NCI-H128 (cell line): ENCODE measurements at regions not wholly inside any gene's neighbourhood (a gene's known extent, or its start where the extent isn't known, plus 50 kb on each side); places are given as distances from the start of the nearest gene placed in this dataset.

Experiments used
- DNase-seq: peaks from one replicate; lab custom pipeline; 2025; ENCODE audit not compliant: unreplicated experiment; lab: John Stamatoyannopoulos, UW

- no peak for DNase-seq
Observed at GRCh38 chr15:37777006-37777405, 157.4 kb upstream of the TMCO5A start.

DNA sequence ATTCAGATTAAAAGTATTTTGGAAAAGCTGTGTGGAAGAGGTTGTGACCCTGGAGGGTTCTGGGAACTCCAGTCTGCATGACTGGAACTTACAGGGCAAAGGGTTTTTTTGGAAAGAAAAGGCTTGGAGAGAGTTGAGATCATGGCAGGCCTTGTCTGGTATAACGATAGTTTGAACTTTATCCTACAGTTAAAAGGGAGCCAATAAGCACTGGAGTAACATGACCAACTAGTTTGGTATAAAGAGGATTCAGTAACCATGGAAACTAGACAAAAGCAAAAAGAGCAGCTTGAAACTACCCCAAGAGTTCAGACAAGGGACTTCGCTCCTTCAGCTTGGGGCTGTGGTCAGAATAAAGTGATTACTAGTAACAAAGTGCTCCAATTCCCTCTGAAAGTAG lies 151.2 kb upstream of the TMCO5A start:
- no peak for DNase-seq

GRCh38 chr15:37788330-37788729 lies 146.1 kb upstream of the TMCO5A start:
- DNase-seq, result no peak

GRCh38 chr15:37788767-37789396 lies 145.6 kb upstream of the TMCO5A start:
- no peak for DNase-seq

DNA sequence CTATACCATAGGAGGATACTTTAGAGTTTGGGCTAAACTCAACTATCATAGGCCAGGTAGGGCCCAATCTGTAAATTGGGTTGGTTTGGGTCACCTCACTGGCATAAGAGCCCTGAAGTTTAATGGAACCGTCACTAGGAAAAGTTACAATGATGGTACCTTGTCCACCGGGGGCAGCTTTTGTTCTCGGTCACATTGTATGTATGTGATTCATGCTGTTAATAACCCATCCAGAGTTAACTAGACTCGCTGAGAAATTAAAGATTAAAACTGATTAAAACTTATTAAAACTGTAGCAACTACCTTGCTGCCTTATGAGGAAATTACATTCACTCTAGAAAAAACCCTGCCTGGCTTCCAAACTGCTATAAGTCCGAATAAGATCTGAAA lies 145.0 kb upstream of the TMCO5A start:
- no peak for DNase-seq

- DNase-seq, result no peak
Observed at GRCh38 chr15:37789881-37790280, 144.6 kb upstream of the TMCO5A start.

- DNase-seq, result no peak
Observed at GRCh38 chr15:37791693-37792092, 142.7 kb upstream of the TMCO5A start.

GRCh38 chr15:37792351-37792750 lies 142.1 kb upstream of the TMCO5A start:
- DNase-seq, result no peak

DNA sequence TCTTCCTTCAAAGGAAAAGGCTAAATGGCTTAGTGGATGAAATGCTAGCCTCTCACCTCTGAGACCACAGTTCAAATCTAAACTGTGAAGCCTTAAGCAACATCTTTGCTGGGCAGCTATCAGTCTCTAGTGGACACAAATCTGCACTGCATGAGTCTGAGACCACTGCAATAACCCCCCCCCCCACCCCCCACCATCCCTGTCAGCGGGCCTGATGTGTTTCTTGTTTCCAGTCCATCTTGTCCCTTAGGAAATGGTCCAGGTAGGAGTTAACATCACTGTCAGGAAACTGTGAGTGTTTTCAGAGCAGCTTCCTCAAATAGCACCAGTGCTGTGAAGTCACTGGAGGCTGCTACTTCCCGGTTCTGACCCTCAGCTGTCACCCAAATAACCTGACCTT lies 140.6 kb upstream of the TMCO5A start:
- no peak for DNase-seq

DNA sequence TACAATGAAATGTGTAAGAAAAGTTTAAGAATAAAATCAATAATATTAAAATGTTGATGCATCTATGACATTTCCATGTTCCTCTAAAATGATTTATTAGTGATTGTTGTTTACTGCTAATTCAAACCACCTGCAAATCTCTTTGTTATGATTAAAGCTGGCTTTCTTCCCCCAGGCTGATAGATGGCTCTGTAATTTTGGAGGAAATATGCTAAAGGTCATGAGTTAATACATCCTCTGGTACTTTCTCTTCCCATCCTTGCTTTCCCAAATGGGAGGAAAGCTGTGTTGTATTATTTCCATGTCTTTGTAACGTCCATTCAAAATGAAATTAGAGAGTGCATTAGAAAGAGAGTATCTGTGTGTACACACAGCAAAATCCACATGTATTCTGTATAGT lies 139.5 kb upstream of the TMCO5A start:
- DNase-seq, result no peak

- no peak for DNase-seq
Observed at GRCh38 chr15:37801529-37801928, 132.9 kb upstream of the TMCO5A start.

GRCh38 chr15:37806808-37807207 lies 127.6 kb upstream of the TMCO5A start:
- DNase-seq, result no peak

GRCh38 chr15:37810381-37810780 lies 124.1 kb upstream of the TMCO5A start:
- no peak for DNase-seq

DNA sequence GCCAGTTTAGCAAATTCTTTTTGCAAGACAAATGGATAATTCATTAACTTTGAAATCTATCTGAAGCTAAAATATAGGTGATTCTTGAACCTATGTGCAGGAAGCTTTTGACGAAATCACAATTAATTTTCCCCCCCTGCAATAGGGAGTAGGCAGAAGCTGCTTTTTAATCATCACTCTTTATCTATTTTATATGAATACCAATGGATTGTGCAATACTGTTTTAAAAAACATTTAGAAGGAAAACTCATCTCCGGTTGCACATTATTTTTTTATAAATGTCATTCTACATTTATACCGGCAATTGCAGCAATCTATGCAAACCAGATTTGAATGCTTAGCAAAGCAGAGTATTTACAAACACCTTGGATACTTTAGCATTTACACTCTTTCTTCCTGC lies 121.1 kb upstream of the TMCO5A start:
- no peak for DNase-seq

- DNase-seq, result no peak
Observed at GRCh38 chr15:37814847-37815515, 119.5 kb upstream of the TMCO5A start.

- no peak for DNase-seq
Observed at GRCh38 chr15:37818152-37818677, 116.2 kb upstream of the TMCO5A start.

DNA sequence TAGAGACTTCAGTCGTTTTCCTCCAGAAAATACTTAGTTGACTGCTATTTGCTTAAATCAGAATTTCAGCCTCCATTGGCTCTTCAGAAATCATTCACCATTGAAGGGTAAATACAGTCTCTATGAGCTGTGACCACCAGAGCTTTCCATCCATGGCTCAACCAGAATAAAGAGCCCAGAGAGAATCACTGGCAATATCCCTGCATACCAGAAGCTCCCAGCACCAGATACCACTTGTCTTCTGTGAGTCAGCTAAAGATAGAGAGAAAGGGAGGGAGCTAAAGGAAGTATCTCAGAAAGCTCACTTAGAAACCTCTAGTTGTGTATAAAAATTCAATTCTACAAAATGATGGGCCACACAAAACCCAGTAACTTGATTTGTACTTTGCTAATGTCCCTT lies 115.2 kb upstream of the TMCO5A start:
- DNase-seq, result no peak

DNA sequence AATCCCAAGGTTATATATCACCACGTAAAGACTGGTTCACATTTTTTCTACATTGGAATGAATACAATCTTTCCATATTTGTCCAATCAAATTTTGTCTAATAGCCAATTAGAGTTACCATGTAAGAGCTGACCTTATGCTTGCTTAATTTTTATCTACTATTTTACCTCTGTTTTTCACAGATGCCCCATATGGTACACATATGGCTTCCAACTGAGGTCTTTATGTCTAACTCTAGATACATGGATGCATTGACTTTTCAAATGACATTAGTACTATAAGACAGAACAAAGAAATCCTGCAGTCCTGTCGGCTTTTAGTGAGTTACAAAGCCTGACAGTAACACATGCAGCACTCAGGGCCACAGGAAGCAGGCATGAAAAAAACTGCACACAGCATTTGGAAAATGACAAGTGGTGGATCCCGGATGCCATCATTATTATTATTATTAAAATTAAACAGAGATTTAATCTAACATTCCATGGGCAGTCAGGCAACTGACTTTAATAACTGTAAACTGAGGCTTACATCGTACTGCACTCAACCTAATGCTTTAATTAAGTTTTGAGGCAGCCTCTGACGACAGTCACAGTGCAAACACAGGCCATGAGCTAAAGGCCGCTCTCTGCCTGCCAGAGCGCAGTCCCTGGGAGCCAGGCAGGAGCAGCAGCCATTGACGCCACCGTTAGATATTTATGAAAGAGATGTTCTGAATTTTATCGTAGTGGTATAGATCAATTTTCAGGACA lies 113.9 kb upstream of the TMCO5A start:
- DNase-seq, result no peak

GRCh38 chr15:37823601-37824275 lies 110.7 kb upstream of the TMCO5A start:
- DNase-seq, result no peak

DNA sequence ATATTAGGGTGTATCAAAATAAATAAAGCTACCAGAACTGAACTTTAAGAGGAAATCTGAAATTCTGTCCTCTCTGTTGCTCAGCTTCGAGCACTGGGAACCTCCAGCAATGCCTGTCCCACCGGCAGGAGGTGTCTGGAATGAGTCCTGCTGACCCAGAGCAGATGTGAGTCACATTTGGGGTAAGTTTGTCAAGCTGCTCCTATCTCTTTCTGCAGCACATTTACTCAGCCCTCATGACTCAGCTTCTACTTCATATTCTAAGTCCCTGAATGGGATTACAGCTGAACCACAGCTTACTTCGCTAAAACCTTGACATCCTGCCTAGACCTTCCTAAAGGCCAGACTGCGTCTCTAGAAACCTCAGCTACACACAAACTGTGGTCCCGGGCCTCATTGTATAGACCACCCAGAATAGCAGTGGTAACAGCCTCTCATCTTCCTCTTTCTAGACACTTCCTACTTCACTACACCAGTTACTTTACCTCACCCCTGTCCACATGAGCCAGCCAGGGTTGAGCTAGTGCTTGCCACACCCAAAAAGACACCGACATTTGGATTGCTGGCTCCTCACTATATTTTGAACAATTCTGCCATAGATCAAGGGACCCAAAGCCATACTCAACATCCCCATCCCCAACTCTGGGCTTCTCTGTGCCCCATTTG lies 109.6 kb upstream of the TMCO5A start:
- DNase-seq, result no peak

DNA sequence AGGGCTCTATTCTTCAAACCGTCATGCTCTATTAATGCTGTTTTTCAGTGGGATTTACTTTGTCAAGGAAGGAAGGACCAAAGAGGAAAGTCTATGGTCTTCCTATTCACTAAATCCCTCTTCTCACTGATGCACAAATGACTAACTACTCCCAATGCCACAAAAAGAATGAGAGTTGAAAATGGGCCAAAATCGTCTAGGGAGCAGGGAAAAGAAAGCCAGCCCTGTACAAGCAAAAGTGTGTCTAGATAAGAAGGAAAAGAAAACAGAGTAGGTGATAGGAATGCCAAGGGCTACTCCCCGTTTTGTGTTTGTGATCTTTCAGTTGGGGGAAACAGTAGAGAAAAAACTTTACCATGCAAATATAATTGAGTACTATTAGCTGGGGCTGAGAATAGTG lies 97.2 kb upstream of the TMCO5A start:
- no peak for DNase-seq
